Keratinocyte (primary cell): ENCODE measurements at regions not wholly inside any gene's neighbourhood (a gene's known extent, or its start where the extent isn't known, plus 50 kb on each side); places are given as distances from the start of the nearest gene placed in this dataset.
"Not testable (repeated sequence)": the region's sequence is repeated elsewhere in the genome, so short reads cannot be mapped to it uniquely, and the experiment has no call there.

Experiments
- DNase-seq: peaks from one replicate; pipeline ENCODE4 v3.0.0-alpha.2; 2011; ENCODE audit warnings: low read depth, missing footprints, low spot score
- FAIRE-seq: peaks from 2 replicates; lab custom pipeline; 2011; peaks lifted over from hg19 to GRCh38; lab: Jason Lieb, UNC
- H2AFZ ChIP-seq: 2 replicates; pipeline ENCODE4 v1.6.0; 2012; ENCODE audit warnings: low read length, control low read depth, inconsistent platforms; ENCODE audit not compliant: control insufficient read depth
- H3K27ac ChIP-seq: 2 replicates; pipeline ENCODE4 v1.5.1; 2011; ENCODE audit warnings: low read length; ENCODE audit not compliant: control insufficient read depth, insufficient read depth
- H3K27me3 ChIP-seq: 3 replicates; pipeline ENCODE4 v1.6.0; 2011; ENCODE audit warnings: low read length; ENCODE audit not compliant: control insufficient read depth, insufficient read depth; ENCODE audit errors: extremely low read depth
- H3K36me3 ChIP-seq, 2 experiments: 2 replicates in 1 of 2; 3 replicates in 1 of 2; pipeline ENCODE4 v1.5.1; 2011; ENCODE audit warnings: low read length in 2 of 2, mild to moderate bottlenecking in 1 of 2; ENCODE audit not compliant: control insufficient read depth in 2 of 2, insufficient read depth in 2 of 2; ENCODE audit errors: extremely low read depth in 1 of 2
- H3K4me1 ChIP-seq: 3 replicates; pipeline ENCODE4 v1.5.1; 2011; ENCODE audit warnings: low read length; ENCODE audit not compliant: control insufficient read depth, insufficient read depth; ENCODE audit errors: extremely low read depth
- H3K4me2 ChIP-seq: 3 replicates; pipeline ENCODE4 v1.6.0; 2011; ENCODE audit warnings: low read depth, low read length; ENCODE audit not compliant: control insufficient read depth, insufficient read depth; ENCODE audit errors: extremely low read depth
- H3K4me3 ChIP-seq, 3 experiments: fragments of 200-600 bp in 1 of 3; sonication (generic) in 1 of 3; 2 replicates in 2 of 3; 3 replicates in 1 of 3; pipeline ENCODE4 v1.5.1; 2011 to 2016; ENCODE audit warnings: low read length in 3 of 3, mild to moderate bottlenecking in 3 of 3, control low read depth in 2 of 3, inconsistent platforms in 1 of 3, low read depth in 1 of 3, mixed read lengths in 1 of 3, mixed run types in 1 of 3, moderate library complexity in 1 of 3; ENCODE audit not compliant: control insufficient read depth in 2 of 3, insufficient read depth in 2 of 3; ENCODE audit errors: extremely low read depth in 1 of 3
- H3K79me2 ChIP-seq: 2 replicates; pipeline ENCODE4 v1.6.0; 2012; ENCODE audit warnings: low read length; ENCODE audit not compliant: control insufficient read depth, insufficient read depth
- H3K9ac ChIP-seq: 3 replicates; pipeline ENCODE4 v1.6.0; 2011; ENCODE audit warnings: low read length; ENCODE audit not compliant: control insufficient read depth, insufficient read depth; ENCODE audit errors: extremely low read depth
- H3K9me1 ChIP-seq: 3 replicates; pipeline ENCODE4 v1.6.0; 2011; ENCODE audit warnings: low read length; ENCODE audit not compliant: control insufficient read depth, insufficient read depth; ENCODE audit errors: extremely low read depth
- H3K9me3 ChIP-seq: 2 replicates; pipeline ENCODE4 v1.5.1; 2012; ENCODE audit warnings: low read depth, low read length; ENCODE audit not compliant: control insufficient read depth
- H4K20me1 ChIP-seq: 3 replicates; pipeline ENCODE4 v1.6.0; 2011; ENCODE audit warnings: low read length; ENCODE audit not compliant: control insufficient read depth, insufficient read depth; ENCODE audit errors: extremely low read depth
- CTCF ChIP-seq, 3 experiments: IDR thresholded peaks in 1 of 3; conservative IDR thresholded peaks in 1 of 3; optimal IDR thresholded peaks in 1 of 3; 2 replicates in 2 of 3; 3 replicates in 1 of 3; pipeline versions ENCODE3 to v1.5.1; 2011; ENCODE audit warnings: low read length in 3 of 3, mild to moderate bottlenecking in 3 of 3, moderate library complexity in 2 of 3, control low read depth in 1 of 3, inconsistent platforms in 1 of 3; ENCODE audit not compliant: insufficient read depth in 2 of 3; ENCODE audit errors: extremely low read depth in 1 of 3
- EZH2 ChIP-seq: IDR thresholded peaks from one replicate; pipeline ENCODE4 v1.6.1; 2012; ENCODE audit warnings: inconsistent platforms, mild to moderate bottlenecking, low read length, moderate library complexity
- dilution Hi-C: fragments of 300-500 bp; cut with MboI; formaldehyde crosslinking; loops from one replicate; pipeline ENCODE4 v1.7.0; 2020; ENCODE audit warnings: low sequenced_read_pairs; ENCODE audit not compliant: extremely low pct_ligation_motif_present

GRCh38 chr4:60913671-60914070 lies 286.5 kb upstream of the ADGRL3 start:
- H3K4me1 ChIP-seq = no peaks in the 10 kb centered on the region
- H3K9me1 ChIP-seq = no peaks in the 10 kb centered on the region
- H3K4me3 ChIP-seq = no peak overlapping the region
- H3K4me2 ChIP-seq = no peak overlapping the region
- dilution Hi-C loops = no loop called here
- H2AFZ ChIP-seq = no peak overlapping the region
- no peak overlapping the region for H3K9ac ChIP-seq
- FAIRE-seq (no peak), DNase-seq (no peak)
- H3K27me3 ChIP-seq = no peaks in the 10 kb centered on the region
- no peaks in the 10 kb centered on the region for H3K9me3 ChIP-seq
- H4K20me1 ChIP-seq = no peaks in the 10 kb centered on the region
- no peak overlapping the region for H3K27ac ChIP-seq
- H3K79me2 ChIP-seq = no peaks in the 10 kb centered on the region
- no peaks in the 10 kb centered on the region for H3K36me3 ChIP-seq
- no peak for TF ChIP-seq EZH2
- TF ChIP-seq CTCF (optimal IDR thresholded peaks at IDR 0.05 in 1 of 3, IDR thresholded peaks at IDR 0.05 in 1 of 3, conservative IDR thresholded peaks at IDR 0.05 in 1 of 3; ENCODE audit: extremely low read depth in 1 of 3, insufficient read depth in 2 of 3, low read length in 3 of 3) = no peak

- H3K9me1 ChIP-seq, H3K79me2 ChIP-seq, H3K36me3 ChIP-seq, H4K20me1 ChIP-seq, H3K4me3 ChIP-seq, H3K27ac ChIP-seq, H3K9ac ChIP-seq, dilution Hi-C loops, H3K9me3 ChIP-seq, H3K27me3 ChIP-seq, DNase-seq, H2AFZ ChIP-seq, FAIRE-seq, H3K4me1 ChIP-seq, H3K4me2 ChIP-seq: not testable (repeated sequence)
These were observed 278.4 kb upstream of the ADGRL3 start for GRCh38 chr4:60921735-60922134.

- no peak for DNase-seq
- TF ChIP-seq CTCF (optimal IDR thresholded peaks at IDR 0.05 in 1 of 3, IDR thresholded peaks at IDR 0.05 in 1 of 3, conservative IDR thresholded peaks at IDR 0.05 in 1 of 3; ENCODE audit: extremely low read depth in 1 of 3, insufficient read depth in 2 of 3, low read length in 3 of 3) (no peak), EZH2 (no peak)
- Histone ChIP-seq H3K36me3 (no peaks in the 10 kb centered on the region), H4K20me1 (no peaks in the 10 kb centered on the region), H3K9ac (no peak overlapping the region), H3K9me1 (no peaks in the 10 kb centered on the region), H3K4me2 (no peak overlapping the region), H3K9me3 (no peaks in the 10 kb centered on the region), H3K79me2 (no peaks in the 10 kb centered on the region), H2AFZ (no peak overlapping the region), H3K27me3 (no peaks in the 10 kb centered on the region), H3K4me1 (no peaks in the 10 kb centered on the region), H3K4me3 (no peak overlapping the region), H3K27ac (no peak overlapping the region)
- dilution Hi-C loops = no loop called here
- no peak for FAIRE-seq
These were observed 277.1 kb upstream of the ADGRL3 start for GRCh38 chr4:60923075-60923474.
